ENCODE measurements at regions not wholly inside any gene's neighbourhood (a gene's known extent, or its start where the extent isn't known, plus 50 kb on each side); places are given as distances from the start of the nearest gene placed in this dataset.

DNA sequence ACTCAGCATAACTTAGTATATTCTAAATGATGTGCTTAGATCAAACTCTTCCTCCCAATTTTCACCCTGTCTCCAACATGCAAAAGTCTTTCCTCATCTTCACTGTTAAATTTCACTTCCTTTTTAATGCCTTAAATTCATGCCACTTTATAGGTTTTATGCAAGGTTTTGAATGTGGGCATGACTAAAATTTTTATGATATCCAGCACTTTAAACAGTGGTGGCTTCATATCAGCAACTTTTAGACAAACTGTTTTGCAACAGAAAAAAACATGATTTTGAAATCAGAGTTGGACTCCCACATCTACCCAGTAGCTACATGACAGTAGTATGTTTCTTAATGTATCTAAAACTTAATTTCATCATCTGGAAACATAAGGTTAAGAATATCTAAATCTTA lies 84.7 kb upstream of the ZP4 start (continued):
- TF ChIP-seq, protein P1, sequence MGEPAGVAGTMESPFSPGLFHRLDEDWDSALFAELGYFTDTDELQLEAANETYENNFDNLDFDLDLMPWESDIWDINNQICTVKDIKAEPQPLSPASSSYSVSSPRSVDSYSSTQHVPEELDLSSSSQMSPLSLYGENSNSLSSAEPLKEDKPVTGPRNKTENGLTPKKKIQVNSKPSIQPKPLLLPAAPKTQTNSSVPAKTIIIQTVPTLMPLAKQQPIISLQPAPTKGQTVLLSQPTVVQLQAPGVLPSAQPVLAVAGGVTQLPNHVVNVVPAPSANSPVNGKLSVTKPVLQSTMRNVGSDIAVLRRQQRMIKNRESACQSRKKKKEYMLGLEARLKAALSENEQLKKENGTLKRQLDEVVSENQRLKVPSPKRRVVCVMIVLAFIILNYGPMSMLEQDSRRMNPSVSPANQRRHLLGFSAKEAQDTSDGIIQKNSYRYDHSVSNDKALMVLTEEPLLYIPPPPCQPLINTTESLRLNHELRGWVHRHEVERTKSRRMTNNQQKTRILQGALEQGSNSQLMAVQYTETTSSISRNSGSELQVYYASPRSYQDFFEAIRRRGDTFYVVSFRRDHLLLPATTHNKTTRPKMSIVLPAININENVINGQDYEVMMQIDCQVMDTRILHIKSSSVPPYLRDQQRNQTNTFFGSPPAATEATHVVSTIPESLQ (CRISPR knock-in tag; IDR thresholded peaks at IDR 0.05), result no peak
- TF ChIP-seq ZNF219 (CRISPR knock-in tag; IDR thresholded peaks at IDR 0.05; ENCODE audit: borderline replicate concordance) (no peak), TEAD1 (CRISPR knock-in tag; IDR thresholded peaks at IDR 0.05) (no peak)
- TF ChIP-seq, protein P2, sequence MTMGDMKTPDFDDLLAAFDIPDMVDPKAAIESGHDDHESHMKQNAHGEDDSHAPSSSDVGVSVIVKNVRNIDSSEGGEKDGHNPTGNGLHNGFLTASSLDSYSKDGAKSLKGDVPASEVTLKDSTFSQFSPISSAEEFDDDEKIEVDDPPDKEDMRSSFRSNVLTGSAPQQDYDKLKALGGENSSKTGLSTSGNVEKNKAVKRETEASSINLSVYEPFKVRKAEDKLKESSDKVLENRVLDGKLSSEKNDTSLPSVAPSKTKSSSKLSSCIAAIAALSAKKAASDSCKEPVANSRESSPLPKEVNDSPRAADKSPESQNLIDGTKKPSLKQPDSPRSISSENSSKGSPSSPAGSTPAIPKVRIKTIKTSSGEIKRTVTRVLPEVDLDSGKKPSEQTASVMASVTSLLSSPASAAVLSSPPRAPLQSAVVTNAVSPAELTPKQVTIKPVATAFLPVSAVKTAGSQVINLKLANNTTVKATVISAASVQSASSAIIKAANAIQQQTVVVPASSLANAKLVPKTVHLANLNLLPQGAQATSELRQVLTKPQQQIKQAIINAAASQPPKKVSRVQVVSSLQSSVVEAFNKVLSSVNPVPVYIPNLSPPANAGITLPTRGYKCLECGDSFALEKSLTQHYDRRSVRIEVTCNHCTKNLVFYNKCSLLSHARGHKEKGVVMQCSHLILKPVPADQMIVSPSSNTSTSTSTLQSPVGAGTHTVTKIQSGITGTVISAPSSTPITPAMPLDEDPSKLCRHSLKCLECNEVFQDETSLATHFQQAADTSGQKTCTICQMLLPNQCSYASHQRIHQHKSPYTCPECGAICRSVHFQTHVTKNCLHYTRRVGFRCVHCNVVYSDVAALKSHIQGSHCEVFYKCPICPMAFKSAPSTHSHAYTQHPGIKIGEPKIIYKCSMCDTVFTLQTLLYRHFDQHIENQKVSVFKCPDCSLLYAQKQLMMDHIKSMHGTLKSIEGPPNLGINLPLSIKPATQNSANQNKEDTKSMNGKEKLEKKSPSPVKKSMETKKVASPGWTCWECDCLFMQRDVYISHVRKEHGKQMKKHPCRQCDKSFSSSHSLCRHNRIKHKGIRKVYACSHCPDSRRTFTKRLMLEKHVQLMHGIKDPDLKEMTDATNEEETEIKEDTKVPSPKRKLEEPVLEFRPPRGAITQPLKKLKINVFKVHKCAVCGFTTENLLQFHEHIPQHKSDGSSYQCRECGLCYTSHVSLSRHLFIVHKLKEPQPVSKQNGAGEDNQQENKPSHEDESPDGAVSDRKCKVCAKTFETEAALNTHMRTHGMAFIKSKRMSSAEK (CRISPR knock-in tag; IDR thresholded peaks at IDR 0.05; ENCODE audit: borderline replicate concordance), result no peak
- TF ChIP-seq, protein P3, sequence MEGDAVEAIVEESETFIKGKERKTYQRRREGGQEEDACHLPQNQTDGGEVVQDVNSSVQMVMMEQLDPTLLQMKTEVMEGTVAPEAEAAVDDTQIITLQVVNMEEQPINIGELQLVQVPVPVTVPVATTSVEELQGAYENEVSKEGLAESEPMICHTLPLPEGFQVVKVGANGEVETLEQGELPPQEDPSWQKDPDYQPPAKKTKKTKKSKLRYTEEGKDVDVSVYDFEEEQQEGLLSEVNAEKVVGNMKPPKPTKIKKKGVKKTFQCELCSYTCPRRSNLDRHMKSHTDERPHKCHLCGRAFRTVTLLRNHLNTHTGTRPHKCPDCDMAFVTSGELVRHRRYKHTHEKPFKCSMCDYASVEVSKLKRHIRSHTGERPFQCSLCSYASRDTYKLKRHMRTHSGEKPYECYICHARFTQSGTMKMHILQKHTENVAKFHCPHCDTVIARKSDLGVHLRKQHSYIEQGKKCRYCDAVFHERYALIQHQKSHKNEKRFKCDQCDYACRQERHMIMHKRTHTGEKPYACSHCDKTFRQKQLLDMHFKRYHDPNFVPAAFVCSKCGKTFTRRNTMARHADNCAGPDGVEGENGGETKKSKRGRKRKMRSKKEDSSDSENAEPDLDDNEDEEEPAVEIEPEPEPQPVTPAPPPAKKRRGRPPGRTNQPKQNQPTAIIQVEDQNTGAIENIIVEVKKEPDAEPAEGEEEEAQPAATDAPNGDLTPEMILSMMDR (IDR thresholded peaks at IDR 0.05), result no peak
- TF ChIP-seq, protein P4, sequence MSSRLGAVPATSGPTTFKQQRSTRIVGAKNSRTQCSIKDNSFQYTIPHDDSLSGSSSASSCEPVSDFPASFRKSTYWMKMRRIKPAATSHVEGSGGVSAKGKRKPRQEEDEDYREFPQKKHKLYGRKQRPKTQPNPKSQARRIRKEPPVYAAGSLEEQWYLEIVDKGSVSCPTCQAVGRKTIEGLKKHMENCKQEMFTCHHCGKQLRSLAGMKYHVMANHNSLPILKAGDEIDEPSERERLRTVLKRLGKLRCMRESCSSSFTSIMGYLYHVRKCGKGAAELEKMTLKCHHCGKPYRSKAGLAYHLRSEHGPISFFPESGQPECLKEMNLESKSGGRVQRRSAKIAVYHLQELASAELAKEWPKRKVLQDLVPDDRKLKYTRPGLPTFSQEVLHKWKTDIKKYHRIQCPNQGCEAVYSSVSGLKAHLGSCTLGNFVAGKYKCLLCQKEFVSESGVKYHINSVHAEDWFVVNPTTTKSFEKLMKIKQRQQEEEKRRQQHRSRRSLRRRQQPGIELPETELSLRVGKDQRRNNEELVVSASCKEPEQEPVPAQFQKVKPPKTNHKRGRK (CRISPR knock-in tag; IDR thresholded peaks at IDR 0.05; ENCODE audit: borderline replicate concordance), result no peak
- TF ChIP-seq, protein P5, sequence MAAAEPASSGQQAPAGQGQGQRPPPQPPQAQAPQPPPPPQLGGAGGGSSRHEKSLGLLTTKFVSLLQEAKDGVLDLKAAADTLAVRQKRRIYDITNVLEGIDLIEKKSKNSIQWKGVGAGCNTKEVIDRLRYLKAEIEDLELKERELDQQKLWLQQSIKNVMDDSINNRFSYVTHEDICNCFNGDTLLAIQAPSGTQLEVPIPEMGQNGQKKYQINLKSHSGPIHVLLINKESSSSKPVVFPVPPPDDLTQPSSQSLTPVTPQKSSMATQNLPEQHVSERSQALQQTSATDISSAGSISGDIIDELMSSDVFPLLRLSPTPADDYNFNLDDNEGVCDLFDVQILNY (CRISPR knock-in tag; IDR thresholded peaks at IDR 0.05), result no peak

DNA sequence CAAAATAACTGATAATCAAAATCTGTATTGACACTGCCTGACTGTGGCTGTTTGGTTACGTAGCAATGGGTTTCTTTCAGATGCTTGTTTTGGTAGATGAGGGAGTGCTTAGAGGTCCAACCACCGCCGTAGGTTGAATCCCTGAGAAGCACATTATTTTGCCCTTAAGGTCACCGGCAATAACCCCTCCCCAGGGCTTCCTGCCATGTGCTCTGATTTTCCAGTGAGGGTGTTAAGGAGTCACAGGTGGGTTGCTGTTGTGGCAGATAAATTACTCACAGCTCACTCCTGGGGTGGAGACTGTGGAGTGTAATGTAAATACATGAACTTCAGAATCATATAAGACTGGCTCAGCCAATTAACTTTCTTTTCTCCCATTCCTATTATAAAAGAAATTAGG lies 81.5 kb upstream of the ZP4 start:
- no peak for DNase-seq (ENCODE audit: low spot score)
- ChIA-PET CTCF (no interaction called here), POLR2A (no interaction called here)
- H3K36me3 Mint-ChIP-seq, result no peaks in the 10 kb centered on the region
- ATAC-seq, result no peak
- no peak overlapping the region for H3K27ac Mint-ChIP-seq
- H3K4me1 Mint-ChIP-seq, result peaks cover 14% of the 10 kb centered on the region
- H3K4me3 Mint-ChIP-seq, result no peak overlapping the region
- no peaks in the 10 kb centered on the region for H3K27me3 Mint-ChIP-seq (ENCODE audit: low read depth)
- H3K9me3 Mint-ChIP-seq, result peaks cover 4% of the 10 kb centered on the region; the same call in 1 of the 2 replicates
- TF ChIP-seq OVOL2 (CRISPR knock-in tag; IDR thresholded peaks at IDR 0.05; ENCODE audit: borderline replicate concordance) (no peak), GRHL2 (CRISPR knock-in tag; IDR thresholded peaks at IDR 0.05; ENCODE audit: insufficient replicate concordance, severe bottlenecking) (no peak), ZBTB21 (CRISPR knock-in tag; IDR thresholded peaks at IDR 0.05; ENCODE audit: borderline replicate concordance) (no peak), CREM (CRISPR knock-in tag; IDR thresholded peaks at IDR 0.05) (no peak), TCF7 (CRISPR knock-in tag; IDR thresholded peaks at IDR 0.05; ENCODE audit: low read depth) (no peak)
- TF ChIP-seq, protein P6, sequence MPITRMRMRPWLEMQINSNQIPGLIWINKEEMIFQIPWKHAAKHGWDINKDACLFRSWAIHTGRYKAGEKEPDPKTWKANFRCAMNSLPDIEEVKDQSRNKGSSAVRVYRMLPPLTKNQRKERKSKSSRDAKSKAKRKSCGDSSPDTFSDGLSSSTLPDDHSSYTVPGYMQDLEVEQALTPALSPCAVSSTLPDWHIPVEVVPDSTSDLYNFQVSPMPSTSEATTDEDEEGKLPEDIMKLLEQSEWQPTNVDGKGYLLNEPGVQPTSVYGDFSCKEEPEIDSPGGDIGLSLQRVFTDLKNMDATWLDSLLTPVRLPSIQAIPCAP (CRISPR knock-in tag; IDR thresholded peaks at IDR 0.05), result no peak
- TF ChIP-seq, protein P7, sequence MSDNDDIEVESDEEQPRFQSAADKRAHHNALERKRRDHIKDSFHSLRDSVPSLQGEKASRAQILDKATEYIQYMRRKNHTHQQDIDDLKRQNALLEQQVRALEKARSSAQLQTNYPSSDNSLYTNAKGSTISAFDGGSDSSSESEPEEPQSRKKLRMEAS (CRISPR knock-in tag; IDR thresholded peaks at IDR 0.05), result no peak
- TF ChIP-seq, protein P8, sequence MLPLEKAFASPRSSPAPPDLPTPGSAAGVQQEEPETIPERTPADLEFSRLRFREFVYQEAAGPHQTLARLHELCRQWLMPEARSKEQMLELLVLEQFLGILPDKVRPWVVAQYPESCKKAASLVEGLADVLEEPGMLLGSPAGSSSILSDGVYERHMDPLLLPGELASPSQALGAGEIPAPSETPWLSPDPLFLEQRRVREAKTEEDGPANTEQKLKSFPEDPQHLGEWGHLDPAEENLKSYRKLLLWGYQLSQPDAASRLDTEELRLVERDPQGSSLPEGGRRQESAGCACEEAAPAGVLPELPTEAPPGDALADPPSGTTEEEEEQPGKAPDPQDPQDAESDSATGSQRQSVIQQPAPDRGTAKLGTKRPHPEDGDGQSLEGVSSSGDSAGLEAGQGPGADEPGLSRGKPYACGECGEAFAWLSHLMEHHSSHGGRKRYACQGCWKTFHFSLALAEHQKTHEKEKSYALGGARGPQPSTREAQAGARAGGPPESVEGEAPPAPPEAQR (CRISPR knock-in tag; IDR thresholded peaks at IDR 0.05), result no peak
- TF ChIP-seq, protein P9, sequence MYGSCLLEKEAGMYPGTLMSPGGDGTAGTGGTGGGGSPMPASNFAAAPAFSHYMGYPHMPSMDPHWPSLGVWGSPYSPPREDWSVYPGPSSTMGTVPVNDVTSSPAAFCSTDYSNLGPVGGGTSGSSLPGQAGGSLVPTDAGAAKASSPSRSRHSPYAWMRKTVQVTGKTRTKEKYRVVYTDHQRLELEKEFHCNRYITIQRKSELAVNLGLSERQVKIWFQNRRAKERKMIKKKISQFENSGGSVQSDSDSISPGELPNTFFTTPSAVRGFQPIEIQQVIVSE (CRISPR knock-in tag; IDR thresholded peaks at IDR 0.05; ENCODE audit: borderline replicate concordance), result no peak
- TF ChIP-seq, protein P10, sequence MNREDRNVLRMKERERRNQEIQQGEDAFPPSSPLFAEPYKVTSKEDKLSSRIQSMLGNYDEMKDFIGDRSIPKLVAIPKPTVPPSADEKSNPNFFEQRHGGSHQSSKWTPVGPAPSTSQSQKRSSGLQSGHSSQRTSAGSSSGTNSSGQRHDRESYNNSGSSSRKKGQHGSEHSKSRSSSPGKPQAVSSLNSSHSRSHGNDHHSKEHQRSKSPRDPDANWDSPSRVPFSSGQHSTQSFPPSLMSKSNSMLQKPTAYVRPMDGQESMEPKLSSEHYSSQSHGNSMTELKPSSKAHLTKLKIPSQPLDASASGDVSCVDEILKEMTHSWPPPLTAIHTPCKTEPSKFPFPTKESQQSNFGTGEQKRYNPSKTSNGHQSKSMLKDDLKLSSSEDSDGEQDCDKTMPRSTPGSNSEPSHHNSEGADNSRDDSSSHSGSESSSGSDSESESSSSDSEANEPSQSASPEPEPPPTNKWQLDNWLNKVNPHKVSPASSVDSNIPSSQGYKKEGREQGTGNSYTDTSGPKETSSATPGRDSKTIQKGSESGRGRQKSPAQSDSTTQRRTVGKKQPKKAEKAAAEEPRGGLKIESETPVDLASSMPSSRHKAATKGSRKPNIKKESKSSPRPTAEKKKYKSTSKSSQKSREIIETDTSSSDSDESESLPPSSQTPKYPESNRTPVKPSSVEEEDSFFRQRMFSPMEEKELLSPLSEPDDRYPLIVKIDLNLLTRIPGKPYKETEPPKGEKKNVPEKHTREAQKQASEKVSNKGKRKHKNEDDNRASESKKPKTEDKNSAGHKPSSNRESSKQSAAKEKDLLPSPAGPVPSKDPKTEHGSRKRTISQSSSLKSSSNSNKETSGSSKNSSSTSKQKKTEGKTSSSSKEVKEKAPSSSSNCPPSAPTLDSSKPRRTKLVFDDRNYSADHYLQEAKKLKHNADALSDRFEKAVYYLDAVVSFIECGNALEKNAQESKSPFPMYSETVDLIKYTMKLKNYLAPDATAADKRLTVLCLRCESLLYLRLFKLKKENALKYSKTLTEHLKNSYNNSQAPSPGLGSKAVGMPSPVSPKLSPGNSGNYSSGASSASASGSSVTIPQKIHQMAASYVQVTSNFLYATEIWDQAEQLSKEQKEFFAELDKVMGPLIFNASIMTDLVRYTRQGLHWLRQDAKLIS (CRISPR knock-in tag; IDR thresholded peaks at IDR 0.05; ENCODE audit: borderline replicate concordance), result no peak
